OCI-LY7 (cell line): ENCODE measurements at regions not wholly inside any gene's neighbourhood (a gene's known extent, or its start where the extent isn't known, plus 50 kb on each side); places are given as distances from the start of the nearest gene placed in this dataset.

Experiments used
- BruUV-seq: library from RNA; stranded (reverse); fragments of 400-500 nt; replicated peaks from 2 replicates; lab custom pipeline; 2021; lab: Mats Ljungman, UMichigan
- CTCF ChIA-PET: fragments of 300-600 bp; sonication (Branson Sonifier 250); formaldehyde crosslinking; loops from one replicate; lab custom pipeline; 2022; ENCODE audit warnings: antibody characterized with exemption; ENCODE audit not compliant: unreplicated experiment; lab: Charles Lee
- POLR2A ChIA-PET: fragments of 300-600 bp; sonication (Branson Sonifier 250); formaldehyde crosslinking; loops from one replicate; lab custom pipeline; 2022; ENCODE audit warnings: antibody characterized with exemption; lab: Charles Lee
- DNase-seq: peaks from one replicate; pipeline ENCODE4 v3.0.0-alpha.2; 2015; ENCODE audit warnings: low spot score
- H2AFZ ChIP-seq: fragments of 200-600 bp; sonication (generic), shearing (Covaris generic); 2 replicates; pipeline ENCODE4 v1.6.1; 2014; ENCODE audit warnings: mild to moderate bottlenecking, antibody characterized with exemption, low read length, moderate library complexity
- H3K27ac ChIP-seq: fragments of 200-600 bp; sonication (generic); 2 replicates; pipeline ENCODE4 v1.5.1; 2014; ENCODE audit warnings: mixed run types, low read depth, mild to moderate bottlenecking, moderate library complexity, low read length, inconsistent platforms; ENCODE audit not compliant: poor library complexity, severe bottlenecking
- H3K36me3 ChIP-seq: fragments of 200-600 bp; sonication (generic); 2 replicates; pipeline ENCODE4 v1.6.1; 2014; ENCODE audit warnings: mild to moderate bottlenecking, antibody characterized with exemption, low read length, moderate library complexity, mixed read lengths; ENCODE audit not compliant: insufficient read depth
- H3K4me1 ChIP-seq: fragments of 200-600 bp; sonication (generic); 2 replicates; pipeline ENCODE4 v1.5.1; 2014; ENCODE audit warnings: mild to moderate bottlenecking, low read length; ENCODE audit not compliant: insufficient read depth, poor library complexity, severe bottlenecking
- H3K4me2 ChIP-seq: fragments of 200-600 bp; sonication (generic); 2 replicates; pipeline ENCODE4 v1.6.1; 2014; ENCODE audit warnings: mild to moderate bottlenecking, low read length
- H3K4me3 ChIP-seq: fragments of 200-600 bp; sonication (generic); 2 replicates; pipeline ENCODE4 v1.5.1; 2014; ENCODE audit warnings: mild to moderate bottlenecking, low read depth, low read length; ENCODE audit not compliant: poor library complexity, severe bottlenecking
- H3K79me2 ChIP-seq: fragments of 200-600 bp; sonication (generic); 2 replicates; pipeline ENCODE4 v1.6.1; 2016; ENCODE audit warnings: low read depth, mild to moderate bottlenecking, low read length, moderate library complexity, mixed read lengths; ENCODE audit not compliant: insufficient read depth
- H3K9me2 ChIP-seq: fragments of 200-600 bp; sonication (generic); 2 replicates; pipeline ENCODE4 v1.6.1; 2016; ENCODE audit warnings: mild to moderate bottlenecking, low read length, mixed read lengths; ENCODE audit not compliant: insufficient read depth
- H3K9me3 ChIP-seq: fragments of 200-600 bp; sonication (generic); 2 replicates; pipeline ENCODE4 v1.6.1; 2014; ENCODE audit warnings: mild to moderate bottlenecking, mixed run types, low read length, mixed read lengths
- H4K20me1 ChIP-seq: fragments of 200-600 bp; sonication (generic); 2 replicates; pipeline ENCODE4 v1.6.1; 2014; ENCODE audit warnings: mild to moderate bottlenecking, antibody characterized with exemption, low read length, moderate library complexity, mixed read lengths; ENCODE audit not compliant: insufficient read depth
- CTCF ChIP-seq: fragments of 200-600 bp; sonication (generic); conservative IDR thresholded peaks from 2 replicates; pipeline ENCODE4 v1.5.1; 2014; ENCODE audit warnings: mild to moderate bottlenecking, antibody characterized with exemption, low read length, moderate library complexity, mixed read lengths
- EZH2phosphoT487 ChIP-seq: fragments of 200-600 bp; sonication (generic); IDR thresholded peaks from 2 replicates; pipeline ENCODE4 v1.6.1; 2018; ENCODE audit warnings: low read depth, borderline replicate concordance, mild to moderate bottlenecking, mixed run types, antibody characterized with exemption, low read length, moderate library complexity, mixed read lengths
- intact Hi-C: fragments of 100-400 bp; cut with micrococcal nuclease; formaldehyde crosslinking; loops from one replicate; pipeline ENCODE4 v1.10.0; 2022; ENCODE audit not compliant: unreplicated experiment

- H3K36me3 ChIP-seq, result no peaks in the 10 kb centered on the region
- ChIA-PET POLR2A (no interaction called here), CTCF (no interaction called here)
- no peaks in the 10 kb centered on the region for H3K79me2 ChIP-seq
- DNase-seq, result no peak
- no peaks in the 10 kb centered on the region for H3K9me3 ChIP-seq
- H3K4me3 ChIP-seq, result no peak overlapping the region
- H3K4me2 ChIP-seq, result no peak overlapping the region
- no peak overlapping the region for H2AFZ ChIP-seq
- BruUV-seq, result no TSS peak
- TF ChIP-seq EZH2phosphoT487, result no peak
- TF ChIP-seq CTCF, result no peak
- no peaks in the 10 kb centered on the region for H3K9me2 ChIP-seq
- H4K20me1 ChIP-seq, result no peaks in the 10 kb centered on the region
- intact Hi-C loops, result no loop called here
- H3K27ac ChIP-seq, result no peak overlapping the region
- no peaks in the 10 kb centered on the region for H3K4me1 ChIP-seq
These were observed 166.7 kb upstream of the SNX2 start for GRCh38 chr5:122608222-122608621.

- no peak for TF ChIP-seq EZH2phosphoT487
- TF ChIP-seq CTCF, result no peak
- Histone ChIP-seq H3K36me3 (no peaks in the 10 kb centered on the region), H3K9me2 (no peaks in the 10 kb centered on the region), H3K27ac (no peak overlapping the region), H3K9me3 (no peaks in the 10 kb centered on the region), H3K4me2 (no peak overlapping the region), H3K4me1 (no peaks in the 10 kb centered on the region), H4K20me1 (no peaks in the 10 kb centered on the region), H2AFZ (no peak overlapping the region), H3K4me3 (no peak overlapping the region), H3K79me2 (no peaks in the 10 kb centered on the region)
- no peak for DNase-seq
- POLR2A ChIA-PET, result no interaction called here
- no TSS peak for BruUV-seq
- intact Hi-C loops, result no loop called here
- CTCF ChIA-PET, result no interaction called here
These were observed 163.5 kb upstream of the SNX2 start for GRCh38 chr5:122611406-122611805.

DNA sequence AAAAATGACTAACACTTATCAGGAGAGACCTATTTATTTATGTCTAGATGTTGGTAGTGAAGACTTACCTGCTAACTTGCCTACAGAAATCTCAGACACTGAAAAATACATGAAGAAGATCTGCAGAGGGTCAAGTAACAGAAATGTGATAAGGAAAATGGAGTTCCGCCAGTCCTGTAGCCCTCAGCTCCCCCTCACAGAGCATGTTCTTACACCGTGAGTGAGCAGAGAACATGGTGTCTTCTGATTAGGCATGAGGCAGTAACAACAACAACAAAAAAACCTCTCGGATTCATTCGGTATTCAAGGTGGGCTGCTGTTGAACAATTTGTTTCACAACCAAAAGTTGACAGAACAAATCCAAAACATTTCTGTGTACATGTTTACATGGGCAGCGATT lies 162.0 kb upstream of the SNX2 start:
- Histone ChIP-seq H2AFZ (no peak overlapping the region), H4K20me1 (no peaks in the 10 kb centered on the region), H3K27ac (no peak overlapping the region), H3K4me3 (no peak overlapping the region), H3K4me2 (no peak overlapping the region), H3K36me3 (no peaks in the 10 kb centered on the region), H3K79me2 (no peaks in the 10 kb centered on the region), H3K9me3 (no peaks in the 10 kb centered on the region), H3K9me2 (no peaks in the 10 kb centered on the region), H3K4me1 (no peaks in the 10 kb centered on the region)
- DNase-seq, result no peak
- ChIA-PET CTCF (no interaction called here), POLR2A (no interaction called here)
- no TSS peak for BruUV-seq
- intact Hi-C loops, result no loop called here
- no peak for TF ChIP-seq CTCF
- TF ChIP-seq EZH2phosphoT487, result no peak
